ENCODE measurements at regions not wholly inside any gene's neighbourhood (a gene's known extent, or its start where the extent isn't known, plus 50 kb on each side); places are given as distances from the start of the nearest gene placed in this dataset.
"Not testable (repeated sequence)": the region's sequence is repeated elsewhere in the genome, so short reads cannot be mapped to it uniquely, and the experiment has no call there.

GRCh38 chr4:151853034-151853433, 92.2 kb upstream of the GATB start:
- Histone ChIP-seq H3K9me2 (replicated peaks; ENCODE audit: low read depth, low read length) (no peaks in the 10 kb centered on the region), H3K9ac (ENCODE audit: low read depth, low read length, poor library complexity, severe bottlenecking) (no peak overlapping the region), H3K4me2 (ENCODE audit: low read depth, low read length, poor library complexity, severe bottlenecking) (no peak overlapping the region), H4K20me1 (ENCODE audit: insufficient read depth, low read length, poor library complexity, severe bottlenecking) (no peaks in the 10 kb centered on the region), H3K27me3 (ENCODE audit: insufficient read depth, low read length, poor library complexity, severe bottlenecking) (no peaks in the 10 kb centered on the region), H3K4me1 (ENCODE audit: insufficient read depth, low read length, poor library complexity, severe bottlenecking) (no peaks in the 10 kb centered on the region), H3F3A (ENCODE audit: low read depth) (no peaks in the 10 kb centered on the region), H3K36me3 (ENCODE audit: insufficient read depth, low read length) (no peaks in the 10 kb centered on the region), H2AFZ (ENCODE audit: low read length) (no peak overlapping the region), H3K4me3 (ENCODE audit: low read length, poor library complexity, severe bottlenecking) (no peak overlapping the region), H3K79me2 (ENCODE audit: insufficient read depth, low read length) (no peaks in the 10 kb centered on the region), H3K9me3 (ENCODE audit: insufficient read depth, low read depth, low read length) (no peaks in the 10 kb centered on the region)
- TF ChIP-seq EZH2phosphoT487 (IDR thresholded peaks at IDR 0.05; ENCODE audit: borderline replicate concordance), result no peak

GRCh38 chr4:151852202-151852601, 91.4 kb upstream of the GATB start:
- H3F3A ChIP-seq (ENCODE audit: low read depth), result no peaks in the 10 kb centered on the region
- H3K4me3 ChIP-seq (ENCODE audit: low read length, poor library complexity, severe bottlenecking), result no peak overlapping the region
- no peak for TF ChIP-seq EZH2phosphoT487 (IDR thresholded peaks at IDR 0.05; ENCODE audit: borderline replicate concordance)
- TF ChIP-seq CTCF (conservative IDR thresholded peaks at IDR 0.05; ENCODE audit: low read length), result no peak
- H3K27me3 ChIP-seq (ENCODE audit: insufficient read depth, low read length, poor library complexity, severe bottlenecking), result no peaks in the 10 kb centered on the region
- no peaks in the 10 kb centered on the region for H3K36me3 ChIP-seq (ENCODE audit: insufficient read depth, low read length)
- H4K20me1 ChIP-seq (ENCODE audit: insufficient read depth, low read length, poor library complexity, severe bottlenecking), result no peaks in the 10 kb centered on the region
- no peaks in the 10 kb centered on the region for H3K79me2 ChIP-seq (ENCODE audit: insufficient read depth, low read length)
- H3K9ac ChIP-seq (ENCODE audit: low read depth, low read length, poor library complexity, severe bottlenecking), result no peak overlapping the region
- no peak overlapping the region for H2AFZ ChIP-seq (ENCODE audit: low read length)
- H3K4me2 ChIP-seq (ENCODE audit: low read depth, low read length, poor library complexity, severe bottlenecking), result no peak overlapping the region
- no peaks in the 10 kb centered on the region for H3K9me2 ChIP-seq (replicated peaks; ENCODE audit: low read depth, low read length)
- no peaks in the 10 kb centered on the region for H3K4me1 ChIP-seq (ENCODE audit: insufficient read depth, low read length, poor library complexity, severe bottlenecking)
- no peaks in the 10 kb centered on the region for H3K9me3 ChIP-seq (ENCODE audit: insufficient read depth, low read depth, low read length)

- H3K9ac ChIP-seq (ENCODE audit: low read depth, low read length, poor library complexity, severe bottlenecking), result no peak overlapping the region
- no peaks in the 10 kb centered on the region for H3K9me3 ChIP-seq (ENCODE audit: insufficient read depth, low read depth, low read length)
- no peaks in the 10 kb centered on the region for H3F3A ChIP-seq (ENCODE audit: low read depth)
- peaks cover 8% of the 10 kb centered on the region for H3K4me1 ChIP-seq (ENCODE audit: insufficient read depth, low read length, poor library complexity, severe bottlenecking)
- H2AFZ ChIP-seq (ENCODE audit: low read length), result no peak overlapping the region
- no peaks in the 10 kb centered on the region for H3K27me3 ChIP-seq (ENCODE audit: insufficient read depth, low read length, poor library complexity, severe bottlenecking)
- H3K4me3 ChIP-seq (ENCODE audit: low read length, poor library complexity, severe bottlenecking), result no peak overlapping the region
- H3K4me2 ChIP-seq (ENCODE audit: low read depth, low read length, poor library complexity, severe bottlenecking), result no peak overlapping the region
- TF ChIP-seq EZH2phosphoT487 (IDR thresholded peaks at IDR 0.05; ENCODE audit: borderline replicate concordance) (no peak), CTCF (conservative IDR thresholded peaks at IDR 0.05; ENCODE audit: low read length) (no peak)
- no peaks in the 10 kb centered on the region for H4K20me1 ChIP-seq (ENCODE audit: insufficient read depth, low read length, poor library complexity, severe bottlenecking)
- no peaks in the 10 kb centered on the region for H3K36me3 ChIP-seq (ENCODE audit: insufficient read depth, low read length)
- H3K9me2 ChIP-seq (replicated peaks; ENCODE audit: low read depth, low read length), result no peaks in the 10 kb centered on the region
- no peaks in the 10 kb centered on the region for H3K79me2 ChIP-seq (ENCODE audit: insufficient read depth, low read length)
Observed at GRCh38 chr4:151851354-151851753, 90.5 kb upstream of the GATB start.

- H3K4me1 ChIP-seq (ENCODE audit: insufficient read depth, low read length, poor library complexity, severe bottlenecking), result peaks cover 9% of the 10 kb centered on the region
- H3K4me3 ChIP-seq (ENCODE audit: low read length, poor library complexity, severe bottlenecking), result no peak overlapping the region
- no peaks in the 10 kb centered on the region for H3K9me3 ChIP-seq (ENCODE audit: insufficient read depth, low read depth, low read length)
- no peaks in the 10 kb centered on the region for H3K79me2 ChIP-seq (ENCODE audit: insufficient read depth, low read length)
- H3K36me3 ChIP-seq (ENCODE audit: insufficient read depth, low read length), result no peaks in the 10 kb centered on the region
- H3K9ac ChIP-seq (ENCODE audit: low read depth, low read length, poor library complexity, severe bottlenecking), result no peak overlapping the region
- no peaks in the 10 kb centered on the region for H3K27me3 ChIP-seq (ENCODE audit: insufficient read depth, low read length, poor library complexity, severe bottlenecking)
- no peak overlapping the region for H2AFZ ChIP-seq (ENCODE audit: low read length)
- no peaks in the 10 kb centered on the region for H3K9me2 ChIP-seq (replicated peaks; ENCODE audit: low read depth, low read length)
- H3K4me2 ChIP-seq (ENCODE audit: low read depth, low read length, poor library complexity, severe bottlenecking), result no peak overlapping the region
- no peak for TF ChIP-seq EZH2phosphoT487 (IDR thresholded peaks at IDR 0.05; ENCODE audit: borderline replicate concordance)
- no peak for TF ChIP-seq CTCF (conservative IDR thresholded peaks at IDR 0.05; ENCODE audit: low read length)
- H4K20me1 ChIP-seq (ENCODE audit: insufficient read depth, low read length, poor library complexity, severe bottlenecking), result no peaks in the 10 kb centered on the region
- H3F3A ChIP-seq (ENCODE audit: low read depth), result no peaks in the 10 kb centered on the region
Observed at GRCh38 chr4:151850791-151851213, 90.0 kb upstream of the GATB start.

- H3F3A ChIP-seq (ENCODE audit: low read depth); H3K4me1 ChIP-seq (ENCODE audit: insufficient read depth, low read length, poor library complexity, severe bottlenecking); H3K9me2 ChIP-seq (replicated peaks; ENCODE audit: low read depth, low read length); H3K27me3 ChIP-seq (ENCODE audit: insufficient read depth, low read length, poor library complexity, severe bottlenecking); H4K20me1 ChIP-seq (ENCODE audit: insufficient read depth, low read length, poor library complexity, severe bottlenecking); H2AFZ ChIP-seq (ENCODE audit: low read length); H3K9ac ChIP-seq (ENCODE audit: low read depth, low read length, poor library complexity, severe bottlenecking); H3K79me2 ChIP-seq (ENCODE audit: insufficient read depth, low read length); H3K36me3 ChIP-seq (ENCODE audit: insufficient read depth, low read length); H3K9me3 ChIP-seq (ENCODE audit: insufficient read depth, low read depth, low read length); H3K4me3 ChIP-seq (ENCODE audit: low read length, poor library complexity, severe bottlenecking); H3K4me2 ChIP-seq (ENCODE audit: low read depth, low read length, poor library complexity, severe bottlenecking): not testable (repeated sequence)
Observed at GRCh38 chr4:151845551-151845950, 84.7 kb upstream of the GATB start.

Data from Loucy (cell line).